ENCODE measurements at regions not wholly inside any gene's neighbourhood (a gene's known extent, or its start where the extent isn't known, plus 50 kb on each side); places are given as distances from the start of the nearest gene placed in this dataset.

DNA sequence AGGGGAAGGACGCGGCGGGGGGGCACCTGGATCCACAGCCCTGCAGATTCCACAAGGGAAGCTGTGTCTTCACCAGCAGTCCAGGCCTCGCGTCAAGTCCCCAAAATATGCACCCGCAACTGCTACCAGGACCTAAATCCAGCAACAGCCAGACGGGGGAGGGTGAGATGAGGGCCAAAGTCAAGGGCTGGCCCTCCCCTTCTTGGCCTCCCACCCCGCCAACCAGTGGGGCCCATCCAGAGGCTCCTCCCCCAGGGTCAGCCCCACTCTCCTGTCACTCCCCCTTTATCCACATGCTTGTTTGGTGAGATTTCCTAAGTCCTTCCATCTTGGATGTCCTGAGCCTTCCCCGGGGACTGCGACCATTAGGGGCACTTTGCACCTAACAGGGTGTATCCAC is 138.7 kb downstream of the ENGASE start:
- no peak for TF ChIP-seq POLR2A (IDR thresholded peaks at IDR 0.05; ENCODE audit: low read depth, low read length)
- no peak for TF ChIP-seq EZH2 (IDR thresholded peaks at IDR 0.05; ENCODE audit: borderline replicate concordance, low read depth, low read length, severe bottlenecking)
- TF ChIP-seq, protein P1, sequence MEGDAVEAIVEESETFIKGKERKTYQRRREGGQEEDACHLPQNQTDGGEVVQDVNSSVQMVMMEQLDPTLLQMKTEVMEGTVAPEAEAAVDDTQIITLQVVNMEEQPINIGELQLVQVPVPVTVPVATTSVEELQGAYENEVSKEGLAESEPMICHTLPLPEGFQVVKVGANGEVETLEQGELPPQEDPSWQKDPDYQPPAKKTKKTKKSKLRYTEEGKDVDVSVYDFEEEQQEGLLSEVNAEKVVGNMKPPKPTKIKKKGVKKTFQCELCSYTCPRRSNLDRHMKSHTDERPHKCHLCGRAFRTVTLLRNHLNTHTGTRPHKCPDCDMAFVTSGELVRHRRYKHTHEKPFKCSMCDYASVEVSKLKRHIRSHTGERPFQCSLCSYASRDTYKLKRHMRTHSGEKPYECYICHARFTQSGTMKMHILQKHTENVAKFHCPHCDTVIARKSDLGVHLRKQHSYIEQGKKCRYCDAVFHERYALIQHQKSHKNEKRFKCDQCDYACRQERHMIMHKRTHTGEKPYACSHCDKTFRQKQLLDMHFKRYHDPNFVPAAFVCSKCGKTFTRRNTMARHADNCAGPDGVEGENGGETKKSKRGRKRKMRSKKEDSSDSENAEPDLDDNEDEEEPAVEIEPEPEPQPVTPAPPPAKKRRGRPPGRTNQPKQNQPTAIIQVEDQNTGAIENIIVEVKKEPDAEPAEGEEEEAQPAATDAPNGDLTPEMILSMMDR (IDR thresholded peaks at IDR 0.05; ENCODE audit: extremely low read depth in 1 of 2, insufficient read depth in 1 of 2, low read depth in 1 of 2, low read length in 2 of 2), result no peak
- TF ChIP-seq, protein P2, sequence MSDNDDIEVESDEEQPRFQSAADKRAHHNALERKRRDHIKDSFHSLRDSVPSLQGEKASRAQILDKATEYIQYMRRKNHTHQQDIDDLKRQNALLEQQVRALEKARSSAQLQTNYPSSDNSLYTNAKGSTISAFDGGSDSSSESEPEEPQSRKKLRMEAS (IDR thresholded peaks at IDR 0.05; ENCODE audit: insufficient read depth, insufficient read length), result no peak
- no peak for TF ChIP-seq POLR2AphosphoS5 (IDR thresholded peaks at IDR 0.05; ENCODE audit: insufficient read depth, low read depth, low read length)
- TF ChIP-seq JUN (IDR thresholded peaks at IDR 0.05; ENCODE audit: borderline replicate concordance, insufficient read depth, insufficient read length, low read depth), result no peak
